Caco-2 (cell line): ENCODE measurements at regions not wholly inside any gene's neighbourhood (a gene's known extent, or its start where the extent isn't known, plus 50 kb on each side); places are given as distances from the start of the nearest gene placed in this dataset.

ENCODE experiments used
- BruUV-seq: library from RNA; stranded (reverse); fragments of 400-500 nt; replicated peaks from 2 replicates; lab custom pipeline; 2021; lab: Mats Ljungman, UMichigan
- CTCF ChIA-PET: fragments of 300-600 bp; sonication (Branson Sonifier 250); formaldehyde crosslinking; loops from one replicate; lab custom pipeline; 2022; ENCODE audit warnings: antibody characterized with exemption; lab: Charles Lee
- POLR2A ChIA-PET: fragments of 300-600 bp; sonication (Branson Sonifier 250); formaldehyde crosslinking; loops from one replicate; lab custom pipeline; 2022; ENCODE audit warnings: antibody characterized with exemption; lab: Charles Lee
- DNase-seq, 2 experiments: peaks; one replicate each; pipeline versions ENCODE4 v3.0.0 to v3.0.0-alpha.2; 2020 to 2022
- H3K27me3 ChIP-seq: replicated peaks from 2 replicates; pipeline ENCODE4 v1.6.0; 2011; ENCODE audit warnings: low read length; ENCODE audit not compliant: control insufficient read depth, insufficient read depth
- H3K36me3 ChIP-seq: 2 replicates; pipeline ENCODE4 v1.5.1; 2011; ENCODE audit warnings: low read length; ENCODE audit not compliant: control insufficient read depth, insufficient read depth
- H3K4me1 ChIP-seq: fragments of 250-450 bp; sonication (Bioruptor Pico); 2 replicates; pipeline ENCODE4 v1.5.1; 2020; ENCODE audit warnings: mild to moderate bottlenecking
- H3K4me3 ChIP-seq: 2 replicates; pipeline ENCODE4 v1.5.1; 2011; ENCODE audit warnings: low read depth, mild to moderate bottlenecking, control low read depth, low read length
- H3K9me3 ChIP-seq: fragments of 250-450 bp; sonication (Bioruptor Pico); 2 replicates; pipeline ENCODE4 v1.5.1; 2020; ENCODE audit warnings: mild to moderate bottlenecking, moderate library complexity
- H3K27ac Mint-ChIP-seq: one replicate; pipeline ENCODE4 v1.8.0; 2022; ENCODE audit warnings: mixed read lengths; ENCODE audit not compliant: unreplicated experiment
- H3K27me3 Mint-ChIP-seq: one replicate; pipeline ENCODE4 v1.8.0; 2022; ENCODE audit warnings: mixed read lengths; ENCODE audit not compliant: insufficient read depth, unreplicated experiment
- H3K36me3 Mint-ChIP-seq: one replicate; pipeline ENCODE4 v1.8.0; 2022; ENCODE audit warnings: mild to moderate bottlenecking, mixed read lengths; ENCODE audit not compliant: insufficient read depth, unreplicated experiment
- H3K4me1 Mint-ChIP-seq: one replicate; pipeline ENCODE4 v1.8.0; 2022; ENCODE audit warnings: low read depth, mixed read lengths; ENCODE audit not compliant: unreplicated experiment
- H3K4me3 Mint-ChIP-seq: one replicate; pipeline ENCODE4 v1.8.0; 2022; ENCODE audit warnings: mild to moderate bottlenecking, moderate library complexity, mixed read lengths; ENCODE audit not compliant: unreplicated experiment
- H3K9me3 Mint-ChIP-seq: one replicate; pipeline ENCODE4 v1.8.0; 2022; ENCODE audit warnings: mixed read lengths; ENCODE audit not compliant: unreplicated experiment
- intact Hi-C: fragments of 100-400 bp; cut with micrococcal nuclease; formaldehyde crosslinking; loops from one replicate; pipeline ENCODE4 v1.10.0; 2022; ENCODE audit not compliant: unreplicated experiment
- TF ChIP-seq, protein P1 (sequence below), 2 experiments: fragments of 200-600 bp in 1 of 2; IDR thresholded peaks; 1 replicate in 1 of 2; 2 replicates in 1 of 2; pipeline versions ENCODE4 v1.5.1 to v1.8.0; 2011 to 2022; ENCODE audit warnings: antibody characterized with exemption in 1 of 2, control low read depth in 1 of 2, inconsistent platforms in 1 of 2, low read depth in 1 of 2, low read length in 1 of 2, mild to moderate bottlenecking in 1 of 2, moderate library complexity in 1 of 2; ENCODE audit not compliant: insufficient read depth in 1 of 2, severe bottlenecking in 1 of 2, unreplicated experiment in 1 of 2

DNA sequence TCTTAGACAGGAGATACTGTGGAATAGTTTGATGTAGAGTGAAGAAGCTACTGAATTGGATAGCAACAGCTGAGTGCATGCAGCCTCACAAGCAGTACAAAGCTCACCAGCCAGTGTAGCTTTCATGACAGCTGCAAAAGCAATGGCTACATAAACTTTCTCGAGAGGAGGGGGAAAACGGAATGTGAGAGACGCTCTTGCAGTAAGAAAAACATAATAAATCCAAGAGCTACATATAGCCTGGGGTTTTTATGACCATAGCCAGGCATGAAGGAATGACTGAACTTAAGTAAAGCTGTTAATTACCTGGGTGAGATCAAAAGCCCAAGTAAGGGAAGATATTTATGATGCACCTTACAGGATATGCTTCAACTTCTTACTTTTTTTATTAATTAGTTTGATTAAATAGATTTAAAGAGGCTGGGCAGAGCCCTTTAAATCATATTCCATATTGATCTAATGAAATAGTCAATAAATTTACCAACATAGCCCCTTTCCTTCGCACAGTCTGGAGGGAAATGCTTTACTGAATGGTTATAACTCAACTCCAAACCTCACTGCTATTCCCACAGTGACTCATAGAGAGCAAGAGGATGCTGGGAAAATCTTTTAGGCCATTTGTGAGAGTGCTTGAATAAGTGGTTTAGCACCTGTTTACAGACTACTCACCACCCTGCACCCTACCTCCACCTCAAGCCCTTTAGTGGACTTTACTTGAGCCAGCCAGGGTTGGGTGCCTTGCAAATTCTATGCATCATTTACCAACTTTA is 407.2 kb upstream of the CLINT1 start:
- Mint-ChIP-seq H3K9me3 (no peaks in the 10 kb centered on the region), H3K27ac (no peak overlapping the region), H3K4me3 (no peak overlapping the region), H3K4me1 (no peaks in the 10 kb centered on the region), H3K27me3 (peaks cover 9% of the 10 kb centered on the region), H3K36me3 (no peaks in the 10 kb centered on the region)
- intact Hi-C loops: no loop called here
- no peak for DNase-seq
- Histone ChIP-seq H3K4me3 (no peak overlapping the region), H3K4me1 (no peaks in the 10 kb centered on the region), H3K36me3 (no peaks in the 10 kb centered on the region), H3K27me3 (no peaks in the 10 kb centered on the region), H3K9me3 (no peaks in the 10 kb centered on the region)
- CTCF ChIA-PET: no interaction called here
- no TSS peak for BruUV-seq
- POLR2A ChIA-PET: no interaction called here
- TF ChIP-seq, protein P1, sequence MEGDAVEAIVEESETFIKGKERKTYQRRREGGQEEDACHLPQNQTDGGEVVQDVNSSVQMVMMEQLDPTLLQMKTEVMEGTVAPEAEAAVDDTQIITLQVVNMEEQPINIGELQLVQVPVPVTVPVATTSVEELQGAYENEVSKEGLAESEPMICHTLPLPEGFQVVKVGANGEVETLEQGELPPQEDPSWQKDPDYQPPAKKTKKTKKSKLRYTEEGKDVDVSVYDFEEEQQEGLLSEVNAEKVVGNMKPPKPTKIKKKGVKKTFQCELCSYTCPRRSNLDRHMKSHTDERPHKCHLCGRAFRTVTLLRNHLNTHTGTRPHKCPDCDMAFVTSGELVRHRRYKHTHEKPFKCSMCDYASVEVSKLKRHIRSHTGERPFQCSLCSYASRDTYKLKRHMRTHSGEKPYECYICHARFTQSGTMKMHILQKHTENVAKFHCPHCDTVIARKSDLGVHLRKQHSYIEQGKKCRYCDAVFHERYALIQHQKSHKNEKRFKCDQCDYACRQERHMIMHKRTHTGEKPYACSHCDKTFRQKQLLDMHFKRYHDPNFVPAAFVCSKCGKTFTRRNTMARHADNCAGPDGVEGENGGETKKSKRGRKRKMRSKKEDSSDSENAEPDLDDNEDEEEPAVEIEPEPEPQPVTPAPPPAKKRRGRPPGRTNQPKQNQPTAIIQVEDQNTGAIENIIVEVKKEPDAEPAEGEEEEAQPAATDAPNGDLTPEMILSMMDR (IDR thresholded peaks at IDR 0.05; ENCODE audit: insufficient read depth in 1 of 2, low read depth in 1 of 2, low read length in 1 of 2, severe bottlenecking in 1 of 2, unreplicated experiment in 1 of 2): no peak

DNA sequence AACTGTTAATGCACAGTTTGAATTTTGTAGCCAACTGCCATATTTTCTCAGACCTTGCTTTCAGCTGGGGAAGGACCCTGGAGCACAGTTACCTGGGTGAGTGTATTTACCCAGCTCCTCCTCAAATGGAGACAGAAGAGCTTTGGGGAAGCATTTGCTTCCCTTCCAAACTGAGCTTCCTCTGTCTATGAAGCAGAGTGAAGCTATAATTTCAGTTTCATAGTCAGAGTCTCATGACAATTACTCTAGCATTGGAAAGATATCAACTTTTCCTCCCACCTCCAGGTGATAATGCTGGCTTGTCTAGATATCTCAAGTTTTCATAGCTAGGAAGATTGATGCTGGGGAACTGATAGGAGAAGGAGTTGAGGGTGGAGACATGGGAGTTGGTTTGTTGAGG is 406.4 kb upstream of the CLINT1 start:
- TF ChIP-seq, protein P1 (IDR thresholded peaks at IDR 0.05; ENCODE audit: insufficient read depth in 1 of 2, low read depth in 1 of 2, low read length in 1 of 2, severe bottlenecking in 1 of 2, unreplicated experiment in 1 of 2): no peak
- DNase-seq: no peak
- Histone ChIP-seq H3K27me3 (no peaks in the 10 kb centered on the region), H3K4me3 (no peak overlapping the region), H3K9me3 (no peaks in the 10 kb centered on the region), H3K36me3 (no peaks in the 10 kb centered on the region), H3K4me1 (no peaks in the 10 kb centered on the region)
- no peaks in the 10 kb centered on the region for H3K4me1 Mint-ChIP-seq
- H3K9me3 Mint-ChIP-seq: no peaks in the 10 kb centered on the region
- BruUV-seq: no TSS peak
- peaks cover 9% of the 10 kb centered on the region for H3K27me3 Mint-ChIP-seq
- POLR2A ChIA-PET: no interaction called here
- intact Hi-C loops: no loop called here
- CTCF ChIA-PET: no interaction called here
- no peak overlapping the region for H3K27ac Mint-ChIP-seq
- no peaks in the 10 kb centered on the region for H3K36me3 Mint-ChIP-seq
- no peak overlapping the region for H3K4me3 Mint-ChIP-seq

DNA sequence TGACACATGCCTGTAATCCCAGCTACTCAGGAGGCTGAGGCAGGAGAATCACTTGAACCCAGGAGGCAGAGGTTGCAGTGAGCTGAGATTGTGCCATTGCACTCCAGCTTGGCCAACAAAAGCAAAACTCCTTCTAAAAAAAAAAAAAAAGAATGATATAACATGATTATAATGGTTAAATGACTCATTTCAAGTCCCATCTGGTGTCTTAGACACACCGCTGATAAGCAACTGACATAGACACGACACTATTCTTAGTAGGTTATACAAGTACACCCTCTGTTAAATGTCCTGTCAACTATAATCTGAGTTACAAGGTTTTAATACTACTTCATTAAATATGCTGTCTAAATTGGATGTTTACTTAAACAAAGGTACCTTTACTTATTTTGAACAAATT is 405.3 kb upstream of the CLINT1 start:
- H3K4me1 Mint-ChIP-seq: no peaks in the 10 kb centered on the region
- H3K36me3 Mint-ChIP-seq: no peaks in the 10 kb centered on the region
- Histone ChIP-seq H3K36me3 (no peaks in the 10 kb centered on the region), H3K4me1 (no peaks in the 10 kb centered on the region), H3K4me3 (no peak overlapping the region), H3K27me3 (no peaks in the 10 kb centered on the region), H3K9me3 (no peaks in the 10 kb centered on the region)
- no peak for DNase-seq
- TF ChIP-seq, protein P1 (IDR thresholded peaks at IDR 0.05; ENCODE audit: insufficient read depth in 1 of 2, low read depth in 1 of 2, low read length in 1 of 2, severe bottlenecking in 1 of 2, unreplicated experiment in 1 of 2): no peak
- intact Hi-C loops: no loop called here
- peaks cover 9% of the 10 kb centered on the region for H3K27me3 Mint-ChIP-seq
- CTCF ChIA-PET: no interaction called here
- no peaks in the 10 kb centered on the region for H3K9me3 Mint-ChIP-seq
- BruUV-seq: no TSS peak
- no peak overlapping the region for H3K27ac Mint-ChIP-seq
- no peak overlapping the region for H3K4me3 Mint-ChIP-seq
- POLR2A ChIA-PET: no interaction called here
